ENCODE measurements at regions not wholly inside any gene's neighbourhood (a gene's known extent, or its start where the extent isn't known, plus 50 kb on each side); places are given as distances from the start of the nearest gene placed in this dataset.

DNA sequence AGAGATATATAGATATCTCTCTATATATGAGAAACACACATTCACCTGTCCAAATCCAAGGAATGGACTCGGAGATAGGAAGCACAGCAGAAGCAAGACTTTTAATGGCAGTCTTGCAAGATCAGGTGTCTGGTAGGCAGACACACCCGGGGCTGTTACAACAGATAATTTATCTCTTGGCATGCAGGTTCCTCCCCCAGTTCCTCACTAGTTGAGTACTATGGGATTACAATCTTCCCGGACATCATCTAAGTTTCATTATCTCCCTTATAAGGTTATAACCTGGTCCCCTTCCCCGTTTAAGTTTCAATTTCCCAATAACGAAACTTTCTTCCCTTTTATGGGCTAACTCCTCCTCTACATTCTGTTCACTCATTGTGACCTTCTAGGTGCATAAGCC, 399.3 kb downstream of the PPP1R3A start (continued):
- TF ChIP-seq IRF2 (CRISPR knock-in tag; IDR thresholded peaks at IDR 0.05; ENCODE audit: borderline replicate concordance, low read depth), result no peak

GRCh38 chr7:113504691-113505090, 386.3 kb upstream of the SMIM30 start:
- H3K27ac Mint-ChIP-seq, result no peak overlapping the region
- H3K36me3 Mint-ChIP-seq, result no peaks in the 10 kb centered on the region
- H3K4me3 Mint-ChIP-seq, result no peak overlapping the region
- ChIA-PET POLR2A (no interaction called here), CTCF (no interaction called here)
- DNase-seq (ENCODE audit: low spot score), result no peak
- no peaks in the 10 kb centered on the region for H3K27me3 Mint-ChIP-seq (ENCODE audit: low read depth)
- no peak for TF ChIP-seq SOX15 (CRISPR knock-in tag; IDR thresholded peaks at IDR 0.05)
- TF ChIP-seq RELA (CRISPR knock-in tag; IDR thresholded peaks at IDR 0.05; ENCODE audit: borderline replicate concordance), result no peak
- TF ChIP-seq ESRRA (CRISPR knock-in tag; IDR thresholded peaks at IDR 0.05; ENCODE audit: borderline replicate concordance), result no peak
- TF ChIP-seq OVOL2 (CRISPR knock-in tag; IDR thresholded peaks at IDR 0.05; ENCODE audit: borderline replicate concordance), result no peak
- no peak for TF ChIP-seq FOXP1 (CRISPR knock-in tag; IDR thresholded peaks at IDR 0.05; ENCODE audit: borderline replicate concordance)
- TF ChIP-seq ATF3 (CRISPR knock-in tag; conservative IDR thresholded peaks at IDR 0.05), result no peak
- TF ChIP-seq, protein P1, sequence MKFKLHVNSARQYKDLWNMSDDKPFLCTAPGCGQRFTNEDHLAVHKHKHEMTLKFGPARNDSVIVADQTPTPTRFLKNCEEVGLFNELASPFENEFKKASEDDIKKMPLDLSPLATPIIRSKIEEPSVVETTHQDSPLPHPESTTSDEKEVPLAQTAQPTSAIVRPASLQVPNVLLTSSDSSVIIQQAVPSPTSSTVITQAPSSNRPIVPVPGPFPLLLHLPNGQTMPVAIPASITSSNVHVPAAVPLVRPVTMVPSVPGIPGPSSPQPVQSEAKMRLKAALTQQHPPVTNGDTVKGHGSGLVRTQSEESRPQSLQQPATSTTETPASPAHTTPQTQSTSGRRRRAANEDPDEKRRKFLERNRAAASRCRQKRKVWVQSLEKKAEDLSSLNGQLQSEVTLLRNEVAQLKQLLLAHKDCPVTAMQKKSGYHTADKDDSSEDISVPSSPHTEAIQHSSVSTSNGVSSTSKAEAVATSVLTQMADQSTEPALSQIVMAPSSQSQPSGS (CRISPR knock-in tag; IDR thresholded peaks at IDR 0.05; ENCODE audit: borderline replicate concordance, low read depth), result no peak
- TF ChIP-seq SP1 (CRISPR knock-in tag; conservative IDR thresholded peaks at IDR 0.05), result no peak
- no peak for TF ChIP-seq ZNF317 (CRISPR knock-in tag; IDR thresholded peaks at IDR 0.05; ENCODE audit: borderline replicate concordance, low read depth)
- no peak for TF ChIP-seq MLX (CRISPR knock-in tag; IDR thresholded peaks at IDR 0.05)
- TF ChIP-seq ATF1 (CRISPR knock-in tag; IDR thresholded peaks at IDR 0.05), result no peak
- TF ChIP-seq, protein P2, sequence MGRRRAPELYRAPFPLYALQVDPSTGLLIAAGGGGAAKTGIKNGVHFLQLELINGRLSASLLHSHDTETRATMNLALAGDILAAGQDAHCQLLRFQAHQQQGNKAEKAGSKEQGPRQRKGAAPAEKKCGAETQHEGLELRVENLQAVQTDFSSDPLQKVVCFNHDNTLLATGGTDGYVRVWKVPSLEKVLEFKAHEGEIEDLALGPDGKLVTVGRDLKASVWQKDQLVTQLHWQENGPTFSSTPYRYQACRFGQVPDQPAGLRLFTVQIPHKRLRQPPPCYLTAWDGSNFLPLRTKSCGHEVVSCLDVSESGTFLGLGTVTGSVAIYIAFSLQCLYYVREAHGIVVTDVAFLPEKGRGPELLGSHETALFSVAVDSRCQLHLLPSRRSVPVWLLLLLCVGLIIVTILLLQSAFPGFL (CRISPR knock-in tag; IDR thresholded peaks at IDR 0.05; ENCODE audit: borderline replicate concordance), result no peak
- TF ChIP-seq, protein P3, sequence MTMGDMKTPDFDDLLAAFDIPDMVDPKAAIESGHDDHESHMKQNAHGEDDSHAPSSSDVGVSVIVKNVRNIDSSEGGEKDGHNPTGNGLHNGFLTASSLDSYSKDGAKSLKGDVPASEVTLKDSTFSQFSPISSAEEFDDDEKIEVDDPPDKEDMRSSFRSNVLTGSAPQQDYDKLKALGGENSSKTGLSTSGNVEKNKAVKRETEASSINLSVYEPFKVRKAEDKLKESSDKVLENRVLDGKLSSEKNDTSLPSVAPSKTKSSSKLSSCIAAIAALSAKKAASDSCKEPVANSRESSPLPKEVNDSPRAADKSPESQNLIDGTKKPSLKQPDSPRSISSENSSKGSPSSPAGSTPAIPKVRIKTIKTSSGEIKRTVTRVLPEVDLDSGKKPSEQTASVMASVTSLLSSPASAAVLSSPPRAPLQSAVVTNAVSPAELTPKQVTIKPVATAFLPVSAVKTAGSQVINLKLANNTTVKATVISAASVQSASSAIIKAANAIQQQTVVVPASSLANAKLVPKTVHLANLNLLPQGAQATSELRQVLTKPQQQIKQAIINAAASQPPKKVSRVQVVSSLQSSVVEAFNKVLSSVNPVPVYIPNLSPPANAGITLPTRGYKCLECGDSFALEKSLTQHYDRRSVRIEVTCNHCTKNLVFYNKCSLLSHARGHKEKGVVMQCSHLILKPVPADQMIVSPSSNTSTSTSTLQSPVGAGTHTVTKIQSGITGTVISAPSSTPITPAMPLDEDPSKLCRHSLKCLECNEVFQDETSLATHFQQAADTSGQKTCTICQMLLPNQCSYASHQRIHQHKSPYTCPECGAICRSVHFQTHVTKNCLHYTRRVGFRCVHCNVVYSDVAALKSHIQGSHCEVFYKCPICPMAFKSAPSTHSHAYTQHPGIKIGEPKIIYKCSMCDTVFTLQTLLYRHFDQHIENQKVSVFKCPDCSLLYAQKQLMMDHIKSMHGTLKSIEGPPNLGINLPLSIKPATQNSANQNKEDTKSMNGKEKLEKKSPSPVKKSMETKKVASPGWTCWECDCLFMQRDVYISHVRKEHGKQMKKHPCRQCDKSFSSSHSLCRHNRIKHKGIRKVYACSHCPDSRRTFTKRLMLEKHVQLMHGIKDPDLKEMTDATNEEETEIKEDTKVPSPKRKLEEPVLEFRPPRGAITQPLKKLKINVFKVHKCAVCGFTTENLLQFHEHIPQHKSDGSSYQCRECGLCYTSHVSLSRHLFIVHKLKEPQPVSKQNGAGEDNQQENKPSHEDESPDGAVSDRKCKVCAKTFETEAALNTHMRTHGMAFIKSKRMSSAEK (CRISPR knock-in tag; IDR thresholded peaks at IDR 0.05; ENCODE audit: borderline replicate concordance), result no peak
- TF ChIP-seq STAT6 (CRISPR knock-in tag; conservative IDR thresholded peaks at IDR 0.05; ENCODE audit: low read depth), result no peak
- H3K4me1 Mint-ChIP-seq, result no peaks in the 10 kb centered on the region; the same call in 1 of the 2 replicates
- no peak for ATAC-seq
- no peaks in the 10 kb centered on the region for H3K9me3 Mint-ChIP-seq

Data from WTC11 (cell line).